NCI-H69 (cell line): ENCODE measurements at regions not wholly inside any gene's neighbourhood (a gene's known extent, or its start where the extent isn't known, plus 50 kb on each side); places are given as distances from the start of the nearest gene placed in this dataset.

ENCODE experiments used
- DNase-seq: peaks from one replicate; lab custom pipeline; 2025; lab: John Stamatoyannopoulos, UW

DNA sequence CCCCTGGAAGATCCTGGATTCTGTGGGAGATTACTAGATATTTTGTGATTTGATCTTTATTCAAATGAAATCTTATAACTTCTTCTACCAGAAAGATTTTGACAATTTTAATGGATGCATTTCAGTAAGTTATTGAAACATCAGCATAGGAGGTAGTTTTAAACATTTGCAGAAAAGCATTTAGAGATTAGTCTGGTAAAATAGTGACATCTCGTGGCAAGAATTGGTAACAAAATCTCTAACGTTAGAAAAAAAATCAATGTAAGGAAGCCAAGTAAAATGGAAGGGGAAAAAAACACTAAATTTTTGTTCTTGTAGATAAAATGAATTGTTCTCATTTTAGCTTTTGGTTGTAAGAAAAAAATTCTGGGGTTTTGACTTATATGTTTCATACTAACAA is 73.3 kb downstream of the TASL start:
- DNase-seq: peak; percentile 7

DNA sequence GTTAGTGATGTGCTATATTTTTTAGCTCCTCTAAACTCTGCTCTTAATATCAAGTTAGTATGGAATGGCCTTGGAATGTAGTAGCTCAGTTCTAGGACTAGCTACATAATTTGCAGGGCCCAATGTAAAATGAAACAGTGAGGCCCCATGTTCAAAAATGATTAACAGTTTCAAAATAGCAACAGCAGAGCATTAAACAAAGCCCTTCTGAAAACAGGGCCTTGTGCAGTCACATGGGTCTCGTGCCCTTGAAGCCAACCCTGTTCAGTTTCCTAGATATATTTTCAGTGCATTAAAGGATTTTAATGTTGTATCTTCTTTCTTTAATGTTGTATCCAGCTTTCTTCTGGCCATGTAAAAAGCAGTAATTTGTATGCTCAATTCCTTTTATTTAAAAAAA is 82.1 kb downstream of the TASL start:
- no peak for DNase-seq

DNA sequence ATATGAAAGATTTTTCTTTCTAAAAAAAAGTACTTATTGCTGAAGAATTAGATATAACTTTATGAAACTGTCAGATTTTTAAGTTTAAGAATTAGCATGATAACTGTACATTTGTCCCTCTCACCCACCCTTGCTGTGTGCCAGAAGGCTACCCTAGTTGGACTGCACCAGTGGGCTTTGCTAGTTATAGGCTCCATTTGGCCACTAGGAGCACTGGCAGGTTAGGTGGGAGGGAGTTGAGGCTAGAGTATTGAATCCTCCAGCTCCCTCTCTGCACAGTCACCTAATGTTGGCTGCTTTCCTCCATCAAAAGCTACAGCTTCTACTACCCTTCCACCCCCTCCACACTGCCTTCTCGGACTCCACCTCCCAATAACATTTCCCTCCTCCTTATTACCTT is 84.2 kb downstream of the TASL start:
- DNase-seq: no peak

DNA sequence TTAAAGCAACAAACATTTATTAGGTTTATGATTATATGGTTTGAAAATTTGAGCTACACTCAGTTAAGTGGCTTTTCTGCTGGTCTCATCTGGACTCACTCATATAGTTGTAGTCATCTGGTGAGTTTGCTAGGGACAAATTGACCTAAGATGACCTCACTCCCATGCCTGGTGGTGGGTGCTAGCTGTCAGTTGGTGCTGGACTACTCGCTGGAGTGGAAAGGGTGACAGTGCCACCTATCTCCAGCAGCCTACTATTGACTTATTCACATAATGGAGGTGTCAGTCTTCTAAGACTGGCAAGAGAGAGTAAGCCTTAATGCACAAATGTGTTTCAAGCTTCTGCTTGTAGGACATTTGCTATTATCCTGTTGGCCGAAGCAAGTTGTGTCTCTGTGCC is 88.2 kb downstream of the TASL start:
- no peak for DNase-seq

DNA sequence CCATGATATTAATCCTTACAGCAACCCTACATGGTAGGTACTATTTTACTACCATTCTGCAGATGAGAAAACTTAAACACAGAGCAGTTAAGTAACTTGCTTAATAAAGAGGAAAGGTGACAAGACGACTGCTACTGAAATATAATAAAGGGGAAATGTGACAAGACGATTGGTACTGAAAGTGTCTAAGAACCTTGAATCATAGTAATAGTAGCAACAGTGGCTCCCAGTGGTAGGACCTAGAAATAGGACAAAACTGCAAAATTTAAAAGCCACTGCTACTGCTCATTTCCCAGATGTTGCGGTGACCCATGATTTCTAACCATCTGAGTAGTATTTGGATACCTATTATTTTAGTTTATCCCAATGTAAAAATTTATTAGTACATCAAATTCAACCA is 89.5 kb downstream of the TASL start:
- DNase-seq: no peak

DNA sequence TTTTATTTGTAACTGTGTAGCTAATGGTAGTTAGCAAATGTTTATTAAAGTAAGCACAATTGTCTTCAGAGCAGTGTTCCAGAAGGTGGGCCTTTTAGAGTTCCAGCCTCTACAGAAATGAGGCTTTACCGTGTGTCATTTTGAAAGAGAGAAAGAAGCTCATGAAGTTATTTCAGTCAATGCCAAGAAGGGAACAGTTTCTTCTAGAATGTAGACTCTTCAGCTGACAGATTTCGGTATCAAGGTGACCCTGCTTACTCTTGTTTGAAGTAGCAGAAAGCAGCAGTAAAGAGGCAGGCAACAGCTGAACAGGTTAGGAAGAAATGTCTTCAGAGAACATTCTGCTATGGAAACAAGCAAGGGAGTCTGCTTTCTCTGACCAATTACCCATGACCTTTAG is 93.6 kb downstream of the TASL start:
- no peak for DNase-seq

DNA sequence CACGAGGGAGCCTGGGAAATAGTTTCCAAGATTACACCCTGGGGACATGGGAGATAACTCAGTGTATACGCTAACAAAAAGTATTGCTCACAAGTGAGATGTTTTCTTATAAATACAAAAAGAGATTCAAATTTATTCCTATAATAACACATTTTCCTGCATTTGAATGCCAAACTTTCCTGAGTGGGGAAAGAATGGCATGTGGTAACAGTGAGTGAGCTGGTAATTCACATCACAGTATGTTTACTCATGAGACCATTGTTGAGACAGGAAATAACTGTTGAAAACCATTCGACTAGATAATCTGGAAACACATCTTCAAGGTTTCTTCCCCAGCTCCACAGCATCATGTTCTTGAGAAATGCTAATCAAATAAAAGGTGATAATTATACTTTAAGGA is 109.1 kb downstream of the TASL start:
- no peak for DNase-seq
